LoVo (cell line): ENCODE measurements at regions not wholly inside any gene's neighbourhood (a gene's known extent, or its start where the extent isn't known, plus 50 kb on each side); places are given as distances from the start of the nearest gene placed in this dataset.

Source experiments
- DNase-seq: peaks from one replicate; pipeline ENCODE4 v3.0.0-alpha.2; 2016; ENCODE audit warnings: low spot score

DNA sequence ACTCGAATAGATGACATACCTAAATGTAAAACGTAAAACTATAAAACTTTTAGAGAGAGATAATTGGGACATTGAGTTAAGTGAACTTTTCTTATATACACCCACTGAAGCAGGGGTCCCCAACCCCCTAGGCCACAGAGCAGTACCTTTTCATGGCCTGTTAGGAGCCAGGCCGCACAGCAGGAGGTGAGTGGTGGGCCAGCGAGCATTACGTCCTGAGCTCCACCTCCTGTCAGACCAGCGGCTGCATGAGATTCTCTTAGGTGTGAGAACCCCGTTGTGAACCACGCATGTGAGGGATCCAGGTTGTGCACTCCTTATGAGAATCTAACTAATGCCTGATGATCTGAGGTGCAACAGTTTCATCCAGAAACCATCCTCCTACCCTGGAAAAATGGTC, 114.8 kb downstream of the HMX1 start:
- DNase-seq = no peak

GRCh38 chr4:8754634-8755589, 116.7 kb downstream of the HMX1 start:
- DNase-seq = no peak

DNA sequence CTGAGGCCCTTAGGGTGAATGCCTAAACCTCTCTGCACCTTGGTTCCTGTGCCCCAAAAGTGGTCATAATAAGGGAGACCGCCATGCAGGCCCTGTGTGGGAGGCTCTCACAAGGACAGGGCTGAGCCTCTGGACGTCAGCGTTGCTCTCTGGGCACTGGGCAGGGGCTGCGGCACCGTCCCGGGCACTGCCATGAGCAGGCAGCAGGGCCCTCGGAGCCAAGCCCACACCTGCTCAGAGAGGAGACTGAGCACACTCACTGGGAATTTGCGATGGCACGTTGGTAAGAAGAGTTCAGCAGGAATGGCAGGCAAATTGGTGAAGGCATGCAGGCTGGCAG, 123.4 kb downstream of the HMX1 start:
- DNase-seq = no peak

DNA sequence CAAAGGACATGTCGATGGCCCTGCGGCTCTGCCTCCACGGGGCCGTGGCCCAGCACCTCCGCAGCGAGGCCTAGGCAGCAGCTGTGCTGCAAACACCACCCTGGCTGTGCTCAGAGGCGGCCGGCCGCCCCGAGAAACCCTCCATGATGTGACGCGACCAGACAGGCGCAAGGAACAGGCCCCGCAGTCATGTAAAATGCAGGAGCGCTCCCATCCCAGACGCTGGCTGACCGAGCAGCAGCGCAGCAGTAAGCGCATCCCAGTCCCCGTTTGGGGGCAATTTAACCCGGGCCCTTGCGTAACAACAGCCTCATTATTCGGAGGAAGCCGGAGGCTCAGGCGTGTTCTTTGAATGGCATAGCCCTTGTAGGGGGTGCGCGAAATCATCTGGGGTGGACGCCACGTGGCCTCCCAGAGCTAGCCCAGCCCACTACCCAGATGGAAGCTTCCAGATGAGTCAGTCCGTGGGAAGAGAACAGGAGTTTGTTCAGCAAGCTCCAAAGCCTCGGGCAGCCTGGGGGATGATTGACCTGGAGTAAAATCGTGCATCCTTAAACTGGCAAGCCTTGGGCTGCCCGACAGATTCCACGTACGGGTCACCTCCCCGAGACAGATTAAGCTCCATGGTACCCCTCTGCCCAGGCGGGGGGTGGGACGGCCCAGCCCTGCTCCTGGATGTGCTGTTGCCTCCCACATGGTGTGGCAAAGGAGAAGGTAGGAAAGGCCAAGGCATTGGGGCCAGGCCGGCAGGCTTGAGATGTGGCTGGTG, 124.0 kb downstream of the HMX1 start:
- DNase-seq = no peak

DNA sequence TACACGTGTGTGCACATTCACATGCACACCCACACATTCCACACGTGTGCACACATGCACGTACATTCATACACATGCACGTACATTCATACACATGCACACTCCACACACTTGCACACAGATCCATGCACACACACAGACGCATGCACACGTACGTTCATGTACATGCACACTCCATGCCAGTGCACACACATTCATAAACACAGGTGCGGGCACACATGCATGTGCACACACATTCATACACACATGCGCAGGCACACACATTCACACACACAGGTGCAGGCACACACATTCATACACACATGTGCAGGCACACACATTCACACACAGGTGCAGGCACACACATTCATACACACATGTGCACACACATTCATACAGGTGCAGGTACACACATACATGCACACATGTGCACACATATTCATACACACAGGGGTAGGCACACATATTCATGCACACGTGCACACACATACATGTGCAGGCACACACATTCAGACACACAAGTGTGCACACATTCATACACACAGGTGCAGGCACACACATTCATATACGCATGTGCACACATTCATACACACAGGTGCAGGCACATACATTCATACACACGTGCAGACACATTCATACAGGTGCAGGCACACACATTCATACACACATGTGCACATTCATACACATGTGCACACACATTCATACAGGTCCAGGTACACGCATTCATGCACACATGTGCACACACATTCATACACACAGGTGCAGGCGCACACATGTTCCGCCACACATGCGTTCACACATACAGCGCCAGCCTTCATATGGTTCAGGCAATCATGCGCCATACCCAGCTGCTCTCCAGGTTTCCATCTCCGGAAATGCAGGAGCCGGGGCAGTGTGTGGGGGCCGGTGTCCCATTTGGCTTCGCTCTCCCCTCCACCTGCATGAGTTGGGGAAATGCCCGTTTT, 124.8 kb downstream of the HMX1 start:
- DNase-seq = no peak

- no peak for DNase-seq
Measured at GRCh38 chr4:8745826-8746225, 125.8 kb downstream of the HMX1 start.

GRCh38 chr4:8745005-8745790, 126.4 kb downstream of the HMX1 start:
- DNase-seq = no peak

DNA sequence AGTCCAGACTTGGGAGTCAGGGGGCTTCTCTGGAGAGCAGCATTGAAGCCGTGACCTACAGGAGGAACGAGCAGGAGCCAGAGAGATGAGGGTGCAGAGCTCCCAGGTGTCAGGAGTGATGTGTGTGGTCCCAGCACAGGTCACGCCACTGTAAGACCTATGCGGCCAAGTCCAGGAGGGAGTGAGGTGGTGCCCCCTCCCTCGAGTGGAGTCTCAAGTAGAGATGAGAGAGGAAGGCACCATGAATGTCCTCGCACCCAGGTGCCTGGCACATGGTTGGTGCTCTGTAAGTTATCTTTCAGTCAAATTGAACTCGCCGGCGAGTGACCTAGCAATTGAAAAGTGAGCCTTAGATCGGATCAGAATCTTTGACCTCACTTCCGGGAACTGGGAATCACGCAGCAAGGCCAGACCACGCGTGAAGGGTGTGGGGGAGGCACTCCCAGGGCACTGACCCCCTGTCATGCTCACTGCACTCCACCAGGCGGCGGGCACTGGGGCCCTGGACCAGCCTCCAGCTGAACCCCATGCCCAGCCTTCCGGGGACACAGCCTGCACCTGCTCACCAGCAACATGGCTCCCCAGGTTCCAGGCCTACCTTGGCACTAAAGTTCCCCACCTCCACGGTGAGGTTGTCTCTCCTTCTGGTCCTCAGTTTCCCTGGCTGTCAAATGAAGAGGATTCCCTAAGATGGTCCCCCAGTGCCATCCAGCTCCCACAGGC, 127.4 kb downstream of the HMX1 start:
- no peak for DNase-seq

DNA sequence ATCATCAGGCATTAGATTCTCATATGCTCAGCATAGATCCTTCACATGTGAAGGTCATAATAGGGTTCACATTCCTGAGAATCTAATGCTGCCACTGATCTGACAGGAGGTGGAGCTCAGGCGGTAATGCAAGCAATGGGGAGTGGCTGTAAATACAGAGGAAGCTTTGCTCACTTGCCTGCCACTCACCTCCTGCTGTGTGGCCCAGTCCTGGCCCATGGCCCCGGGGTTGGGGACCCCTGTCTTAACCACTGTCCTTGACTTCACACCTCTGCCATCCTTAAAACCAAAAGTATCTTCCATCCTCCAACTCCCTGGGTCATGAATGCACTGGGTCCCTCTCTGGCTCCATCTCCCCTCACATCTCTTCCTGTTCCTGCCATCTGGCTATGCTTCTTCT, 129.1 kb downstream of the HMX1 start:
- DNase-seq = no peak

DNA sequence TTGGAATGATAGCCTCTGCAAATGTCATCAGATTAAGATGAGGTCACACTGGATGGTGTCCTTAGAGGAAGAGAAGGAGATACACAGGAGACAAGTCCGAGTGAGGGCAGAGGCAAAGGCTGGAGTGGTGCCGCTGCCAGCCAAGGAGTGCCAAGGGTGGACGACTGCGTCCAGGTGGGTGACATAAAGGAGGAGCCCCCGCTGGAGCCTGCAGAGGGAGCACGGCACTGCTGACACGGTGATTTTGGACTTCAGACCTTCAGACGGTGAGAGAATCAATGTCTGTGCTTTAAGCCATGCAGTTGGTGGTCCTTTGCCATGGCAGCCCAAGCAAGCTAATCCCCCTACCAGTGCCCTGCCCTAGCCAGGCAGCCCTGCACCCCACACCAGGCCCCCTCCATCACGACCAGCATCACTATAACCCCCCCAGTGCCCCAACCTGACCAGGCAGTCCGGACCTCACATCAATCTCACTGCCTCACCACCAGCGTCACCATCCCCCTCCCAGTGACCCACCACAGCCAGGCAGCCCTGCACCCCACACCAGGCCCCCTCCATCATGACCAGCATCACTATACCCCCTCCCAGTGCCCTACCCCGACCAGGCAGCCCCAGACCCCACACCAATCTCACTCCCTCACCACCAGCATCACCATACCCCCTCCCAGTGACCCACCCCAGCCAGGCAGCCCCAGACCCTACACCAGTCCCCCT, 130.0 kb downstream of the HMX1 start:
- DNase-seq = no peak

- DNase-seq = no peak
Measured at GRCh38 chr4:8740666-8741395, 130.8 kb downstream of the HMX1 start.

DNA sequence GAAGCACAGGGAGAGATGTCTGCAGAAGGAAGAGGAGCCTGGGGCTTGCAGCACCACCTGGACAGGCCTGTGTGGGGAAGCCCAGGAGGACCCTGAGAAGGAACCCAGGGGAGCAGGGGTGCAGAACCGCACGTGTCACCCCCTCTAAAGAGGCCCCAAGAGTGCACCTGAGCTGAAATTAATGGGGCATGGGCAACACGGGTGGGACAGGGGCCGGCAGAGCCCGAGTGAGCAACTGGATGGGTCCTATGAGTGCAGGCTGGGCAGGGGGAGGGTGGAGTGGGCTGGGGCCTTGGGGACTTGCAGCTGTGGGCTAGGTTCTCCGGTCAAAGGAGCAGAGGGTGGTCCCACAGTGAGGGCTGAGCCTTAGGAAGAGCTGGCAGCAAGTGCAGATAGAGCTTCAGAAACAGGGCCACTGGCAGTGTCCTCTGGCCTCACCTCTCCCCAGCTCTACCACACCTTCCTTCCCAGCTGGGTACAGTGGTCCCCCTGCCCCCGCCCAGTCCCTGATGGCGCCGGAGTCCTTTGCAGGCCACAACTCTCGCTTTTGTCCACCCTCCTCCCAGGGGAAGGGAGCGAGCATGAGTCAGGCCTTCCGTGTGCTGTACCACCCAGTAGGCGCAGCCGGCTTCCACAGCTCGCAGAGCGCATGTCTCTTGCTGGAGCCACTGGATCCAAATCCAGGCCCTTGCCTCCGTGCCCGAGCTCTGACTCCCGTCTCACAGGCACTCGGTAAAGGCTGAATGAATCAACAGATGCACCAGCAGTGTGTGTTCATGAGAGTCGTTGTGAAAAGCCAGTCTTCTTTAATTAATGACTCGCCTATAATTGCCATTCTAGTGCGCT, 131.6 kb downstream of the HMX1 start:
- no peak for DNase-seq

GRCh38 chr4:8739317-8739716, 132.3 kb downstream of the HMX1 start:
- DNase-seq = no peak

- no peak for DNase-seq
Measured at GRCh38 chr4:8738471-8738931, 133.1 kb downstream of the HMX1 start.

DNA sequence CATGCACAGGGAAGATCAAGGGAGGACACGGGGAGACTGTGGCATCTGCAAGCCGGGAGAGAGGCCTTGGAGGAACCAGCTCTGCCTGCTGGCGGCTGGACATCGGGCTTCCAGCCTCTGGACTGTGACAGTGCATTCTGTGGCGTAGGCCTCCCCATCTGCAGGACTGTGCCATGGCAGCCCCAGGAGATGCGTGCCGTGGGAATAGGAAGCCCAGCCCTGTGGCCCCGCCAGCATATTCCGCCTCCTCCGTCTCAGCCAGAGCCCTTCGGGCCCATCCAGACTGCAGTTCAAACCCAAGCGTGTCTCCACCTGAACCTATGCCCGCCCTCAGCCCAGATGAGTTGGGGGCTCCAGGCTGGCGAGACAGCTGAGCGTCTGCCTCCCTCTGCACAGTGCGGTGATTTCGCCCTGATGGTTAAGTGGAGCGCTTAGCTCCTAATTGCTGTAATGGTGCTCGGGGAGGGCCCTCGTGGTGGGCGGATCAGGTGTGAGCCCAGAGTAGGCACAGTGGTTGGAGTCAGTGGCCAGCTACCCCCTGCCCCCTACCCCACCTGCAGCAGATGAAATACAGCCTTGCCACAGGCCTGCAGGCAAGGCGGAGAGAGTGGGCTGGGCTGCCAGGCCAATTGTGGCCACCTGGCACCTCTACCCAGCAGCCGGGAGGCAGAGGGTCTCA, 133.9 kb downstream of the HMX1 start:
- DNase-seq = no peak

DNA sequence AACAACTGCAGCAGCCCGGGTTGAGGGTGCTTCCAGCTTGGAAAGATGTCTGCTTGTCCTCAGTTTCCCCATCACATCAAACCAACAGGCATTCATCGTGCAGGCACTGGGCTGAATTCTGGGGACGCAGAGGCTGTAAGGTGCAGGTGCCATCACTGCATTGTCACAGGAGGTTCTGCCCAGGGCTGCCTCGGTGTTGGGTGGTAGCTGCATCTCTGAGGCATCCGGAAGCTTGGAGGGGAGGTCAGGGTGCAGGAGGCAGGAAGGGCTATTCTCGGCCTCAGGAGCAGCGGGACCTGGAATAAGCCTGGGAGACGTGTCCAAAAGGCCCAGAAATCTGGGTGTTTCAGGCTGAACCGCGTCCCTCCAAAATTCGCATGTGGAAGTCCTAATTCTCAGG, 134.6 kb downstream of the HMX1 start:
- DNase-seq = no peak

DNA sequence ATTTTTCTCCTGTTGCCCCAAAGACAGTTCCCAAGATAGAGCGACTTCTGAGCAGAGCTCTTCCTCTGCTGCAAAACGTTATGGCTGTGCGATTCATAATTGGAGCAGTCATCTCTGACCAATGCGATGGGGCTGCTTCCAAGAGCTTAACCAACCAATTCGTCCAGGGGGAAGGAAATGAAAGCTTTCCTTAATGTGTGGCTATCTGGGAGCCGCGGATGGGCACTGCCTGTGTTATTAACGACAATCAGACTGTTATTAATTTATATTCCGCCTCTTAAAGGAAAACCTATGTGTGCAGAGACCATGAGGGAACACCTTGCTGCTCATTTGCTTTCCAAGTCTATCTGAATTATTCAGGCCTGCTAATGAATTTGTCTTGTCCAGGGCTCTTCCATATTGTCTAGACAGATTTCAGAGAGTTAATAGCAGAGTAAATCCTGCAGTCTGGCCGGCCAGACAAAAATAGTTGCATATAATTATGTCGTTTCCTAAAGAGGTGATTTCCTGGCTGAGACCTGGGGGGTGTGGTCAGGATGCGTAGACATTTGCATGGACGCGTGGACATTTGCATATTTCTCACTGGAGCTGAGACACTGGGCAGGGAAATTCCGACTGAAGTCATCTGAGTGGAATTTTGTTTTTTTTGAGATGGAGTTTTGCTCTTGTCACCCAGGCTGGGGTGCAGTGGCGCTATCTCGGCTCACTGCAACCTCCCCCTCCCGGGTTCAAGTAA, 135.4 kb downstream of the HMX1 start:
- no peak for DNase-seq
